Trophoblast cell (in vitro differentiated cells and primary cell): ENCODE measurements at regions not wholly inside any gene's neighbourhood (a gene's known extent, or its start where the extent isn't known, plus 50 kb on each side); places are given as distances from the start of the nearest gene placed in this dataset.

Experiments used
- DNase-seq, 2 donors: peaks; one replicate each; pipeline ENCODE4 v3.0.0-alpha.2; 2016
- H2AFZ ChIP-seq: 2 replicates; pipeline ENCODE4 v1.6.1; 2013; ENCODE audit warnings: low read length, moderate library complexity, mild to moderate bottlenecking; ENCODE audit not compliant: insufficient read depth, poor library complexity
- H2AK5ac ChIP-seq: 2 replicates; pipeline ENCODE4 v1.6.1; 2013; ENCODE audit warnings: mild to moderate bottlenecking, low read length
- H2BK120ac ChIP-seq: 2 replicates; pipeline ENCODE4 v1.6.1; 2013; ENCODE audit warnings: low read length, mild to moderate bottlenecking, moderate library complexity; ENCODE audit not compliant: insufficient read depth, poor library complexity
- H2BK12ac ChIP-seq: 2 replicates; pipeline ENCODE4 v1.6.1; 2013; ENCODE audit warnings: mild to moderate bottlenecking, low read length, moderate library complexity
- H2BK5ac ChIP-seq: 2 replicates; pipeline ENCODE4 v1.6.1; 2013; ENCODE audit warnings: low read length, low read depth, moderate library complexity, mild to moderate bottlenecking; ENCODE audit not compliant: poor library complexity
- H3K14ac ChIP-seq: 2 replicates; pipeline ENCODE4 v1.6.1; 2013; ENCODE audit warnings: mild to moderate bottlenecking, low read length
- H3K18ac ChIP-seq: 2 replicates; pipeline ENCODE4 v1.6.1; 2013; ENCODE audit warnings: mild to moderate bottlenecking, low read length
- H3K23ac ChIP-seq: 2 replicates; pipeline ENCODE4 v1.6.1; 2013; ENCODE audit warnings: low read length
- H3K27ac ChIP-seq: 2 replicates; pipeline ENCODE4 v1.5.1; 2013; ENCODE audit warnings: low read depth, mild to moderate bottlenecking, inconsistent platforms, low read length, moderate library complexity
- H3K27me3 ChIP-seq: 2 replicates; pipeline ENCODE4 v1.6.1; 2013; ENCODE audit warnings: inconsistent platforms, mild to moderate bottlenecking, low read length, moderate library complexity; ENCODE audit not compliant: insufficient read depth
- H3K36me3 ChIP-seq, 2 experiments: 1 replicate in 1 of 2; 2 replicates in 1 of 2; pipeline ENCODE4 v1.6.1; 2013; ENCODE audit warnings: low read length in 2 of 2, mild to moderate bottlenecking in 2 of 2, moderate library complexity in 1 of 2; ENCODE audit not compliant: insufficient read depth in 2 of 2, control insufficient read depth in 1 of 2
- H3K4ac ChIP-seq: 2 replicates; pipeline ENCODE4 v1.6.1; 2013; ENCODE audit warnings: low read depth, mild to moderate bottlenecking, low read length, moderate library complexity
- H3K4me1 ChIP-seq, 2 experiments: 1 replicate in 1 of 2; 2 replicates in 1 of 2; pipeline ENCODE4 v1.6.1; 2013; ENCODE audit warnings: low read length in 2 of 2, mild to moderate bottlenecking in 2 of 2, moderate library complexity in 1 of 2; ENCODE audit not compliant: insufficient read depth in 2 of 2, control insufficient read depth in 1 of 2
- H3K4me2 ChIP-seq: 2 replicates; pipeline ENCODE4 v1.6.1; 2013; ENCODE audit warnings: inconsistent platforms, mild to moderate bottlenecking, low read length, moderate library complexity
- H3K4me3 ChIP-seq: 2 replicates; pipeline ENCODE4 v1.5.1; 2013; ENCODE audit warnings: mild to moderate bottlenecking, low read depth, low read length, inconsistent platforms
- H3K79me1 ChIP-seq: one replicate; pipeline ENCODE4 v1.6.1; 2013; ENCODE audit warnings: low read length
- H3K79me2 ChIP-seq: 2 replicates; pipeline ENCODE4 v1.6.1; 2013; ENCODE audit warnings: low read length, mild to moderate bottlenecking; ENCODE audit not compliant: control insufficient read depth, insufficient read depth, poor library complexity
- H3K9ac ChIP-seq: 2 replicates; pipeline ENCODE4 v1.6.1; 2013; ENCODE audit warnings: mild to moderate bottlenecking, low read length
- H3K9me3 ChIP-seq: 2 replicates; pipeline ENCODE4 v1.6.1; 2013; ENCODE audit warnings: low read depth, mild to moderate bottlenecking, control low read depth, inconsistent platforms, low read length; ENCODE audit not compliant: insufficient read depth
- H4K12ac ChIP-seq: 2 replicates; pipeline ENCODE4 v1.6.1; 2013; ENCODE audit warnings: low read depth, mild to moderate bottlenecking, low read length, moderate library complexity
- H4K8ac ChIP-seq: 2 replicates; pipeline ENCODE4 v1.6.1; 2013; ENCODE audit warnings: low read depth, mild to moderate bottlenecking, low read length, moderate library complexity
- H4K91ac ChIP-seq: one replicate; pipeline ENCODE4 v1.6.1; 2013; ENCODE audit warnings: low read depth, mild to moderate bottlenecking, low read length, moderate library complexity
- WGBS: extraction: QIAGEN DNeasy Blood & Tissue Kit; methylation state at CpG from one replicate; pipeline ENCODE4 v1.1.7; 2013; ENCODE audit warnings: missing lambda C conversion rate; ENCODE audit not compliant: insufficient read length, insufficient coverage; ENCODE audit errors: extremely low coverage; 5-methylcytosine and 5-hydroxymethylcytosine counted together

DNA sequence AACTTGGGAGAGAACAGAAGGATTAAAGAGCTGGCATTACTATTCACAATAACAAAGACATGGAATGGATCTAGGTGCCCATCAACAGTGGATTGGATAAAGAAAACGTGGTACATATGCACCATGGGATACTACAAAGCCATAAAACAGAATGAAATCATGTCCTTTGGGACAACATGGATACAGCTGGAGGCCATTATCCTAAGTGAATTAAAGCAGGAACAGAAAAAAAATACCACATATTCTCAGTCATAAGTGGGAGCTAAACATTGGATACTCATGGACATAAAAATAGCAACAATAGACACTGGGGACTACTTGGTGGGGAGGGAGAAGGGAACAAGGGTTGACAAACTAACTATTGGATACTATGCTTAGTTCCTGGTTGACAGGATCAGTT, 133.2 kb upstream of the ITGB1 start:
- H3K23ac ChIP-seq: no peak overlapping the region
- H3K36me3 ChIP-seq: peaks cover 0 to 2% of the 10 kb centered on the region in 2 experiments
- no peaks in the 10 kb centered on the region for H3K4me1 ChIP-seq
- no peak for DNase-seq
- H4K91ac ChIP-seq: no peak overlapping the region
- H3K4me2 ChIP-seq: no peak overlapping the region
- H3K79me1 ChIP-seq: no peaks in the 10 kb centered on the region
- no peak overlapping the region for H2AFZ ChIP-seq
- H3K4me3 ChIP-seq: no peak overlapping the region
- no peak overlapping the region for H2BK5ac ChIP-seq
- H3K9me3 ChIP-seq: peaks cover 7% of the 10 kb centered on the region
- H2BK120ac ChIP-seq: no peak overlapping the region
- H4K12ac ChIP-seq: no peak overlapping the region
- no peak overlapping the region for H3K18ac ChIP-seq
- no peak overlapping the region for H2BK12ac ChIP-seq
- no peaks in the 10 kb centered on the region for H3K27me3 ChIP-seq
- H3K27ac ChIP-seq: no peak overlapping the region
- no CpG with 5 or more reads among the region's 1 CpG for WGBS
- H2AK5ac ChIP-seq: no peak overlapping the region
- no peak overlapping the region for H3K14ac ChIP-seq
- no peak overlapping the region for H3K9ac ChIP-seq
- no peaks in the 10 kb centered on the region for H3K79me2 ChIP-seq
- H3K4ac ChIP-seq: no peak overlapping the region
- no peak overlapping the region for H4K8ac ChIP-seq

GRCh38 chr10:33088990-33089389, 131.0 kb upstream of the ITGB1 start:
- no peak overlapping the region for H4K8ac ChIP-seq
- H2BK120ac ChIP-seq: no peak overlapping the region
- H3K27ac ChIP-seq: no peak overlapping the region
- no peak overlapping the region for H3K18ac ChIP-seq
- H3K36me3 ChIP-seq: no peaks in the 10 kb centered on the region
- no peak overlapping the region for H2AFZ ChIP-seq
- H3K4me3 ChIP-seq: no peak overlapping the region
- no peak overlapping the region for H3K9ac ChIP-seq
- no peaks in the 10 kb centered on the region for H3K79me1 ChIP-seq
- no peak overlapping the region for H3K23ac ChIP-seq
- no peaks in the 10 kb centered on the region for H3K4me1 ChIP-seq
- no peak overlapping the region for H2AK5ac ChIP-seq
- WGBS: no CpG with 5 or more reads among the region's 6 CpGs
- no peak overlapping the region for H3K4me2 ChIP-seq
- H2BK12ac ChIP-seq: no peak overlapping the region
- no peak overlapping the region for H4K12ac ChIP-seq
- no peak overlapping the region for H3K4ac ChIP-seq
- no peak overlapping the region for H3K14ac ChIP-seq
- no peak overlapping the region for H4K91ac ChIP-seq
- H3K79me2 ChIP-seq: no peaks in the 10 kb centered on the region
- H2BK5ac ChIP-seq: no peak overlapping the region
- no peak for DNase-seq
- peaks cover 3% of the 10 kb centered on the region for H3K9me3 ChIP-seq
- H3K27me3 ChIP-seq: no peaks in the 10 kb centered on the region

- no peak for DNase-seq
- Histone ChIP-seq H2BK120ac (no peak overlapping the region), H3K18ac (no peak overlapping the region), H3K9ac (no peak overlapping the region), H3K36me3 (no peaks in the 10 kb centered on the region), H3K9me3 (peaks cover 3% of the 10 kb centered on the region), H3K4ac (no peak overlapping the region), H3K4me1 (no peaks in the 10 kb centered on the region), H2AFZ (no peak overlapping the region), H3K27me3 (no peaks in the 10 kb centered on the region), H3K14ac (no peak overlapping the region), H3K27ac (no peak overlapping the region), H4K91ac (no peak overlapping the region), H4K12ac (no peak overlapping the region), H3K4me3 (no peak overlapping the region), H4K8ac (no peak overlapping the region), H3K4me2 (no peak overlapping the region), H3K23ac (no peak overlapping the region), H3K79me2 (no peaks in the 10 kb centered on the region), H2BK12ac (no peak overlapping the region), H2AK5ac (no peak overlapping the region), H2BK5ac (no peak overlapping the region), H3K79me1 (no peaks in the 10 kb centered on the region)
- 100% methylated on average over 1 of the region's 1 CpG for WGBS
Measured at GRCh38 chr10:33087922-33088321, 129.9 kb upstream of the ITGB1 start.

- Histone ChIP-seq H2BK5ac (no peak overlapping the region), H3K9me3 (peaks cover 3% of the 10 kb centered on the region), H3K4me1 (no peaks in the 10 kb centered on the region), H3K14ac (no peak overlapping the region), H3K18ac (no peak overlapping the region), H3K23ac (no peak overlapping the region), H3K79me1 (no peaks in the 10 kb centered on the region), H2AK5ac (no peak overlapping the region), H3K4me2 (no peak overlapping the region), H4K91ac (no peak overlapping the region), H2BK12ac (no peak overlapping the region), H2AFZ (no peak overlapping the region), H4K8ac (no peak overlapping the region), H2BK120ac (no peak overlapping the region), H3K9ac (no peak overlapping the region), H3K4ac (no peak overlapping the region), H3K36me3 (no peaks in the 10 kb centered on the region), H3K27ac (no peak overlapping the region), H3K27me3 (no peaks in the 10 kb centered on the region), H4K12ac (no peak overlapping the region), H3K4me3 (no peak overlapping the region), H3K79me2 (no peaks in the 10 kb centered on the region)
- WGBS: no CpG with 5 or more reads among the region's 3 CpGs
- DNase-seq: no peak
Measured at GRCh38 chr10:33087152-33087551, 129.1 kb upstream of the ITGB1 start.
